ENCODE measurements at regions not wholly inside any gene's neighbourhood (a gene's known extent, or its start where the extent isn't known, plus 50 kb on each side); places are given as distances from the start of the nearest gene placed in this dataset.

DNA sequence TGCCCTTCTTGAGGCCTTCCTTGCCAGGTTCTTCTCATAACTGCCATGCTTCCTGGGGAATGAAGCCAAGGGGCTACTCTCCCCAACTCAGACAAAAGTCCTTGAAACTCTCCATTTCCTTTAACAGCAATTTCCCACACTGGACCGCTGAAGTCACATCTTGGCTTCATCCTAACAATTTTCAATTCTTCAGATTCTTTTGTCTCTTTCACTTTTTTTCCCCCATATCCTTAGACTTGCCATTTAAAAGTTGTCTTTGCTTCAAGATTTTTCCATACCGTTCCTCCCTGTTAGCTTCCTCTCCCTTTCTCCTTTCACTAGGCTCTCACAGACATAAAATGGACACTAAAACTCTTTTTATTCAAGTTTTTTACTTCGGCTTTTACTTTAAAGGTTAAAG is 93.1 kb upstream of the ITGA1 start:
- TF ChIP-seq, protein P1, sequence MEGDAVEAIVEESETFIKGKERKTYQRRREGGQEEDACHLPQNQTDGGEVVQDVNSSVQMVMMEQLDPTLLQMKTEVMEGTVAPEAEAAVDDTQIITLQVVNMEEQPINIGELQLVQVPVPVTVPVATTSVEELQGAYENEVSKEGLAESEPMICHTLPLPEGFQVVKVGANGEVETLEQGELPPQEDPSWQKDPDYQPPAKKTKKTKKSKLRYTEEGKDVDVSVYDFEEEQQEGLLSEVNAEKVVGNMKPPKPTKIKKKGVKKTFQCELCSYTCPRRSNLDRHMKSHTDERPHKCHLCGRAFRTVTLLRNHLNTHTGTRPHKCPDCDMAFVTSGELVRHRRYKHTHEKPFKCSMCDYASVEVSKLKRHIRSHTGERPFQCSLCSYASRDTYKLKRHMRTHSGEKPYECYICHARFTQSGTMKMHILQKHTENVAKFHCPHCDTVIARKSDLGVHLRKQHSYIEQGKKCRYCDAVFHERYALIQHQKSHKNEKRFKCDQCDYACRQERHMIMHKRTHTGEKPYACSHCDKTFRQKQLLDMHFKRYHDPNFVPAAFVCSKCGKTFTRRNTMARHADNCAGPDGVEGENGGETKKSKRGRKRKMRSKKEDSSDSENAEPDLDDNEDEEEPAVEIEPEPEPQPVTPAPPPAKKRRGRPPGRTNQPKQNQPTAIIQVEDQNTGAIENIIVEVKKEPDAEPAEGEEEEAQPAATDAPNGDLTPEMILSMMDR (IDR thresholded peaks at IDR 0.05): no peak
- no peak for TF ChIP-seq EZH2phosphoT487 (IDR thresholded peaks at IDR 0.05)

Measured in neural progenitor cell (in vitro differentiated cells).